SK-N-SH treated with all-trans-retinoic acid at 6 μM for 48 hours (cell line): ENCODE measurements at regions not wholly inside any gene's neighbourhood (a gene's known extent, or its start where the extent isn't known, plus 50 kb on each side); places are given as distances from the start of the nearest gene placed in this dataset.

Experiments used
- GLIS3 ChIP-seq: fragments of 250-450 bp; sonication (Bioruptor Pico); IDR thresholded peaks from 2 replicates; pipeline ENCODE4 v1.5.0; 2020; ENCODE audit warnings: mild to moderate bottlenecking, moderate library complexity
- TOX ChIP-seq: fragments of 250-450 bp; sonication (Bioruptor Pico); IDR thresholded peaks from 2 replicates; pipeline ENCODE4 v1.8.0; 2021; ENCODE audit warnings: mild to moderate bottlenecking, moderate library complexity, borderline replicate concordance

DNA sequence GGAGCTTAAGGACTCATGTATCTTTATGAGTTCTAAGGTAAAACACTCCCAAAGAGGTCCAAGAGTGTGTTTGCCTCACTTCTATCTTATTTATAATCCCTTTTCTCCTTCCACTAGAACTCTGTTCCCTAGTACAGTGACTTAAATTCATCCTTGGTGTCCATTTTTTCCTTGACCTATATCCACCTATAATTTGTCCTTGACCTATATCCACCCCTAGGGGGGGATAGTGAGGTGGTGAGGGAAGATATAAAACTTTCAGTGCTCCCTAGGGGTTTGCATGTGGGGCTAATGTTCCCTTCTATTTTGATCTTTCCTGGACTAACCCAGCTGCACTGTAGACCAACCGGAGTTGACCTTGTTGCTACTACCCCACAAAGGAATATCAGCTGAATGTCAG lies 83.5 kb upstream of the GNAQ start:
- no peak for TF ChIP-seq TOX (CRISPR knock-in tag)
- no peak for TF ChIP-seq GLIS3 (CRISPR knock-in tag)
